ENCODE measurements at regions not wholly inside any gene's neighbourhood (a gene's known extent, or its start where the extent isn't known, plus 50 kb on each side); places are given as distances from the start of the nearest gene placed in this dataset.
A peak's percentile ranks its signal among the peaks of the same experiment; 100 is the strongest.

DNA sequence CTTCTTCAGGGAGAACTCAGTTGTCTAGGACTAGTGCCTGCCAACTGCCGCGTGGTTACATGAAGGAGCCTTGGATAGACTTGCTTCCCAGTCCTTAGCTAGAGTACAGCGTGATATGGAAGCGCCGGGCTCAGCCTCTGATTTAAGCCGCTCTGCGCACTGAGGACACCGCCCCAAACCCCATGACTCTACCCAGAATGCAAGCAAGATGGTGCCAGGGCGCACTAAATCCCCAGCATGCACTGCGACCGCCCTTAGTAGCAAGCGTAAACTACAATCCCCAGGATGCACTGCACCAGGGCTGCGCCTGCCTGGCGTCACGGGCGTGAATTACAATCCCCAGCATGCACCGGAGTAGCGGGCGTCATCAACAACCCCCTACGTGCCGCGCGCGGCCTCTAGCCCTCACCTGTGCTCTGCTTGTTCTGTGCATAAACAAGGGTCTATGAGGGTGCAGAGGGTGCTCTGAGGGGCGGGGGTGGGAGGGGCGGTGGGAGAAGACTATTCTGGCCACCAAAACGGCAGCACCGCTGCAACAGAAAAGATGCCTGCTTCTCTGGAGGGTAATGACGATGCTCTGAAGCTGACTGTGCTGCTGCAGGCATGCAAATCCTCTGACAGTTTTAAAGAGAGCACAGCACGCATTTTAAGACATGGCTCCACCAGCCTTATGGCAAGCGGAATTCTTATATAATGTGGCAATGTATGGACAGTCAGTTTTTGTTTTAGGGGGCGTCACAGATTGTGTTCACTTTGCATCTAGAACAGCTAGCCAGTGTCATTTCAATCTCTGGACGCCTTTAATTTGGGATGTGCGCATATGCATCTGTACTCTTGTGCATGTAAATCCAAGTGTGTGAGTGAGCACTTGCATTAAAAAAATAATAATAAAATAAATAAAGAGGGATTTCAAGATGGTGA, 282.5 kb upstream of the MYT1L start (continued):
- TF ChIP-seq PHF20 (IDR thresholded peaks at IDR 0.05; ENCODE audit: partially characterized antibody) (peak; percentile 58), L3MBTL2 (IDR thresholded peaks at IDR 0.05) (peak; percentile 83), NRF1 (conservative IDR thresholded peaks at IDR 0.05 in 1 of 2, IDR thresholded peaks at IDR 0.05 in 1 of 2) (peak; percentile 87 to 89), POLR2H (tag; IDR thresholded peaks at IDR 0.05; ENCODE audit: low read depth) (peak; percentile 79), HNRNPLL (IDR thresholded peaks at IDR 0.05; ENCODE audit: low read depth, low read length, poor library complexity, severe bottlenecking) (peak; percentile 41), SUPT5H (IDR thresholded peaks at IDR 0.05) (no peak; the same call in 1 of the 2 replicates), KLF6 (CRISPR knock-in tag; IDR thresholded peaks at IDR 0.05; ENCODE audit: borderline replicate concordance) (no peak), MTA1 (IDR thresholded peaks at IDR 0.05; ENCODE audit: borderline replicate concordance) (peak; percentile 82; the same call in 1 of the 2 replicates), JUN (IDR thresholded peaks at IDR 0.05; ENCODE audit: borderline replicate concordance, low read depth, low read length) (peak; percentile 31; the same call in 1 of the 2 replicates), JUN (CRISPR knock-in tag; IDR thresholded peaks at IDR 0.05; ENCODE audit: borderline replicate concordance) (no peak), ZNF584 (CRISPR knock-in tag; IDR thresholded peaks at IDR 0.05; ENCODE audit: low read depth) (peak; percentile 75), POLR2A (conservative IDR thresholded peaks at IDR 0.05) (peak; percentile 56), KDM5B (IDR thresholded peaks at IDR 0.05; ENCODE audit: insufficient replicate concordance, low read depth, low read length) (peak; percentile 75), CBX3 (IDR thresholded peaks at IDR 0.05; ENCODE audit: borderline replicate concordance in 1 of 2, low read length in 2 of 2) (peak in 1 of 2 experiments; percentile 89; a peak in 2 of 3 replicates)
- TF ChIP-seq, protein P1, sequence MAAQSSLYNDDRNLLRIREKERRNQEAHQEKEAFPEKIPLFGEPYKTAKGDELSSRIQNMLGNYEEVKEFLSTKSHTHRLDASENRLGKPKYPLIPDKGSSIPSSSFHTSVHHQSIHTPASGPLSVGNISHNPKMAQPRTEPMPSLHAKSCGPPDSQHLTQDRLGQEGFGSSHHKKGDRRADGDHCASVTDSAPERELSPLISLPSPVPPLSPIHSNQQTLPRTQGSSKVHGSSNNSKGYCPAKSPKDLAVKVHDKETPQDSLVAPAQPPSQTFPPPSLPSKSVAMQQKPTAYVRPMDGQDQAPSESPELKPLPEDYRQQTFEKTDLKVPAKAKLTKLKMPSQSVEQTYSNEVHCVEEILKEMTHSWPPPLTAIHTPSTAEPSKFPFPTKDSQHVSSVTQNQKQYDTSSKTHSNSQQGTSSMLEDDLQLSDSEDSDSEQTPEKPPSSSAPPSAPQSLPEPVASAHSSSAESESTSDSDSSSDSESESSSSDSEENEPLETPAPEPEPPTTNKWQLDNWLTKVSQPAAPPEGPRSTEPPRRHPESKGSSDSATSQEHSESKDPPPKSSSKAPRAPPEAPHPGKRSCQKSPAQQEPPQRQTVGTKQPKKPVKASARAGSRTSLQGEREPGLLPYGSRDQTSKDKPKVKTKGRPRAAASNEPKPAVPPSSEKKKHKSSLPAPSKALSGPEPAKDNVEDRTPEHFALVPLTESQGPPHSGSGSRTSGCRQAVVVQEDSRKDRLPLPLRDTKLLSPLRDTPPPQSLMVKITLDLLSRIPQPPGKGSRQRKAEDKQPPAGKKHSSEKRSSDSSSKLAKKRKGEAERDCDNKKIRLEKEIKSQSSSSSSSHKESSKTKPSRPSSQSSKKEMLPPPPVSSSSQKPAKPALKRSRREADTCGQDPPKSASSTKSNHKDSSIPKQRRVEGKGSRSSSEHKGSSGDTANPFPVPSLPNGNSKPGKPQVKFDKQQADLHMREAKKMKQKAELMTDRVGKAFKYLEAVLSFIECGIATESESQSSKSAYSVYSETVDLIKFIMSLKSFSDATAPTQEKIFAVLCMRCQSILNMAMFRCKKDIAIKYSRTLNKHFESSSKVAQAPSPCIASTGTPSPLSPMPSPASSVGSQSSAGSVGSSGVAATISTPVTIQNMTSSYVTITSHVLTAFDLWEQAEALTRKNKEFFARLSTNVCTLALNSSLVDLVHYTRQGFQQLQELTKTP (IDR thresholded peaks at IDR 0.05; ENCODE audit: low read depth in 1 of 2, partially characterized antibody in 2 of 2): peak; percentile 19 to 97
- TF ChIP-seq, protein P2, sequence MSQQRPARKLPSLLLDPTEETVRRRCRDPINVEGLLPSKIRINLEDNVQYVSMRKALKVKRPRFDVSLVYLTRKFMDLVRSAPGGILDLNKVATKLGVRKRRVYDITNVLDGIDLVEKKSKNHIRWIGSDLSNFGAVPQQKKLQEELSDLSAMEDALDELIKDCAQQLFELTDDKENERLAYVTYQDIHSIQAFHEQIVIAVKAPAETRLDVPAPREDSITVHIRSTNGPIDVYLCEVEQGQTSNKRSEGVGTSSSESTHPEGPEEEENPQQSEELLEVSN (IDR thresholded peaks at IDR 0.05; ENCODE audit: borderline replicate concordance in 1 of 2, extremely low read depth in 1 of 2, insufficient read depth in 1 of 2, insufficient read length in 1 of 2, low read depth in 1 of 2, low read length in 1 of 2, poor library complexity in 1 of 2, severe bottlenecking in 1 of 2): peak; percentile 79 to 86
- TF ChIP-seq, protein P3, sequence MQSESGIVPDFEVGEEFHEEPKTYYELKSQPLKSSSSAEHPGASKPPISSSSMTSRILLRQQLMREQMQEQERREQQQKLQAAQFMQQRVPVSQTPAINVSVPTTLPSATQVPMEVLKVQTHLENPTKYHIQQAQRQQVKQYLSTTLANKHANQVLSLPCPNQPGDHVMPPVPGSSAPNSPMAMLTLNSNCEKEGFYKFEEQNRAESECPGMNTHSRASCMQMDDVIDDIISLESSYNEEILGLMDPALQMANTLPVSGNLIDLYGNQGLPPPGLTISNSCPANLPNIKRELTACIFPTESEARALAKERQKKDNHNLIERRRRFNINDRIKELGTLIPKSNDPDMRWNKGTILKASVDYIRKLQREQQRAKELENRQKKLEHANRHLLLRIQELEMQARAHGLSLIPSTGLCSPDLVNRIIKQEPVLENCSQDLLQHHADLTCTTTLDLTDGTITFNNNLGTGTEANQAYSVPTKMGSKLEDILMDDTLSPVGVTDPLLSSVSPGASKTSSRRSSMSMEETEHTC (IDR thresholded peaks at IDR 0.05): peak; percentile 90
- TF ChIP-seq, protein P4, sequence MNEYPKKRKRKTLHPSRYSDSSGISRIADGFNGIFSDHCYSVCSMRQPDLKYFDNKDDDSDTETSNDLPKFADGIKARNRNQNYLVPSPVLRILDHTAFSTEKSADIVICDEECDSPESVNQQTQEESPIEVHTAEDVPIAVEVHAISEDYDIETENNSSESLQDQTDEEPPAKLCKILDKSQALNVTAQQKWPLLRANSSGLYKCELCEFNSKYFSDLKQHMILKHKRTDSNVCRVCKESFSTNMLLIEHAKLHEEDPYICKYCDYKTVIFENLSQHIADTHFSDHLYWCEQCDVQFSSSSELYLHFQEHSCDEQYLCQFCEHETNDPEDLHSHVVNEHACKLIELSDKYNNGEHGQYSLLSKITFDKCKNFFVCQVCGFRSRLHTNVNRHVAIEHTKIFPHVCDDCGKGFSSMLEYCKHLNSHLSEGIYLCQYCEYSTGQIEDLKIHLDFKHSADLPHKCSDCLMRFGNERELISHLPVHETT (CRISPR knock-in tag; conservative IDR thresholded peaks at IDR 0.05 in 1 of 2, IDR thresholded peaks at IDR 0.05 in 1 of 2): peak in 1 of 2 experiments; percentile 78; a peak in 2 of 4 replicates

Data from K562 (cell line).